WTC11 (cell line): ENCODE measurements at regions not wholly inside any gene's neighbourhood (a gene's known extent, or its start where the extent isn't known, plus 50 kb on each side); places are given as distances from the start of the nearest gene placed in this dataset.

Source experiments
- ETV6 ChIP-seq: sonication (generic); formaldehyde crosslinking; IDR thresholded peaks from 2 replicates; pipeline ENCODE4 v1.8.1; 2022; ENCODE audit warnings: mild to moderate bottlenecking, missing genetic modification reagents
- ZBTB21 ChIP-seq: sonication (generic); formaldehyde crosslinking; IDR thresholded peaks from 2 replicates; pipeline ENCODE4 v1.8.1; 2023; ENCODE audit warnings: mild to moderate bottlenecking, missing genetic modification reagents, borderline replicate concordance
- ZNF138 ChIP-seq: sonication (generic); formaldehyde crosslinking; conservative IDR thresholded peaks from 2 replicates; pipeline ENCODE4 v1.8.1; 2022; ENCODE audit warnings: mild to moderate bottlenecking, moderate library complexity, missing genetic modification reagents
- ZNF317 ChIP-seq: sonication (generic); formaldehyde crosslinking; IDR thresholded peaks from 2 replicates; pipeline ENCODE4 v1.8.1; 2023; ENCODE audit warnings: low read depth, mild to moderate bottlenecking, moderate library complexity, missing genetic modification reagents, borderline replicate concordance
- TF ChIP-seq, protein P1 (sequence below): sonication (generic); formaldehyde crosslinking; IDR thresholded peaks from 2 replicates; pipeline ENCODE4 v1.8.1; 2022; ENCODE audit warnings: mild to moderate bottlenecking, missing genetic modification reagents, moderate library complexity, borderline replicate concordance
- TF ChIP-seq, protein P2 (sequence below): sonication (generic); formaldehyde crosslinking; IDR thresholded peaks from 2 replicates; pipeline ENCODE4 v1.8.1; 2023; ENCODE audit warnings: mild to moderate bottlenecking, moderate library complexity, missing genetic modification reagents
- TF ChIP-seq, protein P3 (sequence below): fragments of 200-600 bp; IDR thresholded peaks from 2 replicates; pipeline ENCODE4 v1.8.0; 2022; ENCODE audit warnings: antibody characterized with exemption
- TF ChIP-seq, protein P4 (sequence below): sonication (generic); formaldehyde crosslinking; IDR thresholded peaks from 2 replicates; pipeline ENCODE4 v1.8.1; 2023; ENCODE audit warnings: mild to moderate bottlenecking, missing genetic modification reagents, moderate library complexity
- TF ChIP-seq, protein P5 (sequence below): sonication (generic); formaldehyde crosslinking; IDR thresholded peaks from 2 replicates; pipeline ENCODE4 v1.8.1; 2023; ENCODE audit warnings: mild to moderate bottlenecking, missing genetic modification reagents, moderate library complexity

DNA sequence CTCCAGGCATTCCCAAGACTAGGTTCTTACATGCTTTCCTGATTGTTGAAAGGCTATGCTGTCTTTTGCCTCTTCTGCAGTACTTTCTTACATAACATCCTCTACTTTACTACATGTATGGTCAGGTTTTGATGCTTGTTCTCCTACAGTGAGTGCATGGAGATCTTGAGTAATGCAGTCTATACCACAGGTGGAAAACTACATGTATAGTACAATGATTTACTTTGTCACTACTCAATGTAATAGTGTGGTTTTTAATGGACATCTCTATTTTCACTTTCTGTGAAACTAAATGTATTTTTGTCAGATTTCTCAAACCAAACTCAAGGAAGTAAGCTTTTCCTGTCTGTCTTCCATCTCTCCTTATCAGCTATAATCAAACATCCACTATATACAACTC, 657.0 kb downstream of the TUSC7 start:
- TF ChIP-seq, protein P1, sequence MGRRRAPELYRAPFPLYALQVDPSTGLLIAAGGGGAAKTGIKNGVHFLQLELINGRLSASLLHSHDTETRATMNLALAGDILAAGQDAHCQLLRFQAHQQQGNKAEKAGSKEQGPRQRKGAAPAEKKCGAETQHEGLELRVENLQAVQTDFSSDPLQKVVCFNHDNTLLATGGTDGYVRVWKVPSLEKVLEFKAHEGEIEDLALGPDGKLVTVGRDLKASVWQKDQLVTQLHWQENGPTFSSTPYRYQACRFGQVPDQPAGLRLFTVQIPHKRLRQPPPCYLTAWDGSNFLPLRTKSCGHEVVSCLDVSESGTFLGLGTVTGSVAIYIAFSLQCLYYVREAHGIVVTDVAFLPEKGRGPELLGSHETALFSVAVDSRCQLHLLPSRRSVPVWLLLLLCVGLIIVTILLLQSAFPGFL (CRISPR knock-in tag), result no peak
- TF ChIP-seq, protein P2, sequence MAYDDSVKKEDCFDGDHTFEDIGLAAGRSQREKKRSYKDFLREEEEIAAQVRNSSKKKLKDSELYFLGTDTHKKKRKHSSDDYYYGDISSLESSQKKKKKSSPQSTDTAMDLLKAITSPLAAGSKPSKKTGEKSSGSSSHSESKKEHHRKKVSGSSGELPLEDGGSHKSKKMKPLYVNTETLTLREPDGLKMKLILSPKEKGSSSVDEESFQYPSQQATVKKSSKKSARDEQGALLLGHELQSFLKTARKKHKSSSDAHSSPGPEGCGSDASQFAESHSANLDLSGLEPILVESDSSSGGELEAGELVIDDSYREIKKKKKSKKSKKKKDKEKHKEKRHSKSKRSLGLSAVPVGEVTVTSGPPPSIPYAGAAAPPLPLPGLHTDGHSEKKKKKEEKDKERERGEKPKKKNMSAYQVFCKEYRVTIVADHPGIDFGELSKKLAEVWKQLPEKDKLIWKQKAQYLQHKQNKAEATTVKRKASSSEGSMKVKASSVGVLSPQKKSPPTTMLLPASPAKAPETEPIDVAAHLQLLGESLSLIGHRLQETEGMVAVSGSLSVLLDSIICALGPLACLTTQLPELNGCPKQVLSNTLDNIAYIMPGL (CRISPR knock-in tag), result no peak
- TF ChIP-seq ZNF138 (CRISPR knock-in tag) (no peak), ZBTB21 (CRISPR knock-in tag) (no peak), ZNF317 (no peak), ETV6 (CRISPR knock-in tag) (no peak)
- TF ChIP-seq, protein P3, sequence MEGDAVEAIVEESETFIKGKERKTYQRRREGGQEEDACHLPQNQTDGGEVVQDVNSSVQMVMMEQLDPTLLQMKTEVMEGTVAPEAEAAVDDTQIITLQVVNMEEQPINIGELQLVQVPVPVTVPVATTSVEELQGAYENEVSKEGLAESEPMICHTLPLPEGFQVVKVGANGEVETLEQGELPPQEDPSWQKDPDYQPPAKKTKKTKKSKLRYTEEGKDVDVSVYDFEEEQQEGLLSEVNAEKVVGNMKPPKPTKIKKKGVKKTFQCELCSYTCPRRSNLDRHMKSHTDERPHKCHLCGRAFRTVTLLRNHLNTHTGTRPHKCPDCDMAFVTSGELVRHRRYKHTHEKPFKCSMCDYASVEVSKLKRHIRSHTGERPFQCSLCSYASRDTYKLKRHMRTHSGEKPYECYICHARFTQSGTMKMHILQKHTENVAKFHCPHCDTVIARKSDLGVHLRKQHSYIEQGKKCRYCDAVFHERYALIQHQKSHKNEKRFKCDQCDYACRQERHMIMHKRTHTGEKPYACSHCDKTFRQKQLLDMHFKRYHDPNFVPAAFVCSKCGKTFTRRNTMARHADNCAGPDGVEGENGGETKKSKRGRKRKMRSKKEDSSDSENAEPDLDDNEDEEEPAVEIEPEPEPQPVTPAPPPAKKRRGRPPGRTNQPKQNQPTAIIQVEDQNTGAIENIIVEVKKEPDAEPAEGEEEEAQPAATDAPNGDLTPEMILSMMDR, result no peak
- TF ChIP-seq, protein P4, sequence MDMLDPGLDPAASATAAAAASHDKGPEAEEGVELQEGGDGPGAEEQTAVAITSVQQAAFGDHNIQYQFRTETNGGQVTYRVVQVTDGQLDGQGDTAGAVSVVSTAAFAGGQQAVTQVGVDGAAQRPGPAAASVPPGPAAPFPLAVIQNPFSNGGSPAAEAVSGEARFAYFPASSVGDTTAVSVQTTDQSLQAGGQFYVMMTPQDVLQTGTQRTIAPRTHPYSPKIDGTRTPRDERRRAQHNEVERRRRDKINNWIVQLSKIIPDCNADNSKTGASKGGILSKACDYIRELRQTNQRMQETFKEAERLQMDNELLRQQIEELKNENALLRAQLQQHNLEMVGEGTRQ (CRISPR knock-in tag), result no peak
- TF ChIP-seq, protein P5, sequence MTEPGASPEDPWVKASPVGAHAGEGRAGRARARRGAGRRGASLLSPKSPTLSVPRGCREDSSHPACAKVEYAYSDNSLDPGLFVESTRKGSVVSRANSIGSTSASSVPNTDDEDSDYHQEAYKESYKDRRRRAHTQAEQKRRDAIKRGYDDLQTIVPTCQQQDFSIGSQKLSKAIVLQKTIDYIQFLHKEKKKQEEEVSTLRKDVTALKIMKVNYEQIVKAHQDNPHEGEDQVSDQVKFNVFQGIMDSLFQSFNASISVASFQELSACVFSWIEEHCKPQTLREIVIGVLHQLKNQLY, result no peak
